ENCODE measurements at regions not wholly inside any gene's neighbourhood (a gene's known extent, or its start where the extent isn't known, plus 50 kb on each side); places are given as distances from the start of the nearest gene placed in this dataset.

GRCh38 chr11:105328061-105328460, 188.5 kb upstream of the CARD18 start:
- TF ChIP-seq ZFX (IDR thresholded peaks at IDR 0.05) (no peak), CEBPB (IDR thresholded peaks at IDR 0.05; ENCODE audit: low read depth) (no peak), CTCF (IDR thresholded peaks at IDR 0.05 in 2 of 3, conservative IDR thresholded peaks at IDR 0.05 in 1 of 3; ENCODE audit: borderline replicate concordance in 1 of 3, insufficient read depth in 1 of 3, low read depth in 2 of 3, low read length in 2 of 3) (no peak), FOSL1 (IDR thresholded peaks at IDR 0.05; ENCODE audit: low read depth) (no peak), ATF3 (IDR thresholded peaks at IDR 0.05) (no peak), SP1 (IDR thresholded peaks at IDR 0.05; ENCODE audit: low read depth) (no peak), MAX (IDR thresholded peaks at IDR 0.05) (no peak), ELF1 (IDR thresholded peaks at IDR 0.05; ENCODE audit: borderline replicate concordance, low read depth) (no peak), TCF7L2 (IDR thresholded peaks at IDR 0.05; ENCODE audit: borderline replicate concordance, extremely low read depth, insufficient read depth, insufficient read length) (no peak), RAD21 (IDR thresholded peaks at IDR 0.05; ENCODE audit: low read depth) (no peak), ZNF274 (IDR thresholded peaks at IDR 0.05; ENCODE audit: low read depth, low read length) (no peak), POLR2AphosphoS5 (IDR thresholded peaks at IDR 0.05; ENCODE audit: low read depth, low read length) (no peak), EZH2phosphoT487 (IDR thresholded peaks at IDR 0.05; ENCODE audit: borderline replicate concordance) (no peak), POLR2A (IDR thresholded peaks at IDR 0.05; ENCODE audit: borderline replicate concordance, extremely low read depth, insufficient read depth, insufficient read length) (no peak)

Measured in HCT116 (cell line).